ENCODE measurements at regions not wholly inside any gene's neighbourhood (a gene's known extent, or its start where the extent isn't known, plus 50 kb on each side); places are given as distances from the start of the nearest gene placed in this dataset.

GRCh38 chr10:2128991-2129390 is 391.7 kb upstream of the ADARB2 start:
- no peaks in the 10 kb centered on the region for H3K9me3 Mint-ChIP-seq (ENCODE audit: unreplicated experiment)

GRCh38 chr10:2124135-2124534 is 386.8 kb upstream of the ADARB2 start:
- Mint-ChIP-seq H3K9me3 (ENCODE audit: unreplicated experiment) (no peaks in the 10 kb centered on the region), H3K4me3 (ENCODE audit: unreplicated experiment) (no peak overlapping the region), H3K27ac (ENCODE audit: unreplicated experiment) (no peak overlapping the region)

More at GRCh38 chr10:2128991-2129390, 391.7 kb upstream of the ADARB2 start:
- no peak for TF ChIP-seq CTCF (IDR thresholded peaks at IDR 0.05)
- no peak overlapping the region for H3K4me3 Mint-ChIP-seq (ENCODE audit: unreplicated experiment)
- H3K36me3 Mint-ChIP-seq (ENCODE audit: unreplicated experiment): no peaks in the 10 kb centered on the region
- H3K27me3 Mint-ChIP-seq (ENCODE audit: unreplicated experiment): no peaks in the 10 kb centered on the region
- no peaks in the 10 kb centered on the region for H3K4me1 Mint-ChIP-seq (ENCODE audit: unreplicated experiment)
- no peak overlapping the region for H3K27ac Mint-ChIP-seq (ENCODE audit: unreplicated experiment)
- no peak for DNase-seq (ENCODE audit: extremely low spot score, unreplicated experiment)

GRCh38 chr10:2122431-2123124 is 385.3 kb upstream of the ADARB2 start:
- Mint-ChIP-seq H3K4me1 (ENCODE audit: unreplicated experiment) (peaks cover 41% of the 10 kb centered on the region), H3K27me3 (ENCODE audit: unreplicated experiment) (no peaks in the 10 kb centered on the region), H3K27ac (ENCODE audit: unreplicated experiment) (no peak overlapping the region), H3K36me3 (ENCODE audit: unreplicated experiment) (no peaks in the 10 kb centered on the region), H3K9me3 (ENCODE audit: unreplicated experiment) (peaks cover under 1% of the 10 kb centered on the region), H3K4me3 (ENCODE audit: unreplicated experiment) (no peak overlapping the region)
- DNase-seq (ENCODE audit: extremely low spot score, unreplicated experiment): no peak
- no peak for TF ChIP-seq CTCF (IDR thresholded peaks at IDR 0.05)

More at GRCh38 chr10:2124135-2124534, 386.8 kb upstream of the ADARB2 start:
- DNase-seq (ENCODE audit: extremely low spot score, unreplicated experiment): no peak
- Mint-ChIP-seq H3K36me3 (ENCODE audit: unreplicated experiment) (no peaks in the 10 kb centered on the region), H3K27me3 (ENCODE audit: unreplicated experiment) (no peaks in the 10 kb centered on the region), H3K4me1 (ENCODE audit: unreplicated experiment) (peaks cover 29% of the 10 kb centered on the region)
- TF ChIP-seq CTCF (IDR thresholded peaks at IDR 0.05): no peak

- peaks cover 3% of the 10 kb centered on the region for H3K9me3 Mint-ChIP-seq (ENCODE audit: unreplicated experiment)
- peak overlapping the region; percentile 33 for H3K27ac Mint-ChIP-seq (ENCODE audit: unreplicated experiment)
- H3K4me3 Mint-ChIP-seq (ENCODE audit: unreplicated experiment): no peak overlapping the region
Observed at GRCh38 chr10:2121929-2122328, 384.6 kb upstream of the ADARB2 start.

More at GRCh38 chr10:2121929-2122328, 384.6 kb upstream of the ADARB2 start:
- no peaks in the 10 kb centered on the region for H3K27me3 Mint-ChIP-seq (ENCODE audit: unreplicated experiment)
- TF ChIP-seq CTCF (IDR thresholded peaks at IDR 0.05): no peak
- H3K36me3 Mint-ChIP-seq (ENCODE audit: unreplicated experiment): no peaks in the 10 kb centered on the region
- DNase-seq (ENCODE audit: extremely low spot score, unreplicated experiment): no peak
- H3K4me1 Mint-ChIP-seq (ENCODE audit: unreplicated experiment): peaks cover 41% of the 10 kb centered on the region
